GM12891 (cell line): ENCODE measurements at regions not wholly inside any gene's neighbourhood (a gene's known extent, or its start where the extent isn't known, plus 50 kb on each side); places are given as distances from the start of the nearest gene placed in this dataset.

Experiments
- POLR2A ChIP-seq: IDR thresholded peaks from 2 replicates; pipeline ENCODE4 v1.6.1; 2011; ENCODE audit warnings: low read depth, low read length, control low read depth
- POLR2AphosphoS5 ChIP-seq: IDR thresholded peaks from 2 replicates; pipeline ENCODE4 v1.6.1; 2011; ENCODE audit warnings: low read depth, low read length, control low read depth

GRCh38 chr4:29558789-29559188, 1161.4 kb upstream of the PCDH7 start:
- no peak for TF ChIP-seq POLR2A
- no peak for TF ChIP-seq POLR2AphosphoS5
